ENCODE measurements at regions not wholly inside any gene's neighbourhood (a gene's known extent, or its start where the extent isn't known, plus 50 kb on each side); places are given as distances from the start of the nearest gene placed in this dataset.

DNA sequence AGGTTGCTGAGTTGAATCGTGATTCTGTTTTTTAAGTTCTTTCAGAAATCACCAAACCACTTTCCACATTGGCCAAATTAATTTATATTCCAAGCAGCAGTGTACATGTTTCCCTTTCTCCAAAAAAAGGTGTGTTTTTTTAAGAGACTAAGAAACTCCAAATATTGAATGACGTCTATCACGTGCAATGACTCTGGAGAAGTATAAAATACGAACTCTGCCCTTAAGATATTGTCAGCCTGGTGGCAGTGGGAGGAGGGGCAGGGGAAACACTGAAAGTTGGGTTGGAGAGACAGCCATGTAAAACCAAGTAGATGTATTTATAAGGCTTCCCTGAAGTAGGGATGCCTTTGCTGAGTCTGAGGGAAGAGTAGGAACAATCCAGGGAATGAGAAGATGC lies 50.1 kb upstream of the DHRS4 start:
- no peak for DNase-seq

Data from GDM1 (cell line).